Upper lobe of left lung (tissue), 4 donors: ENCODE measurements at regions not wholly inside any gene's neighbourhood (a gene's known extent, or its start where the extent isn't known, plus 50 kb on each side); places are given as distances from the start of the nearest gene placed in this dataset.

Experiments used
- POLR2A ChIP-seq, 4 donors: fragments of 450-650 bp; IDR thresholded peaks; one replicate each; pipeline ENCODE4 v1.5.1; 2016 to 2017; ENCODE audit warnings: antibody characterized with exemption in 4 of 4, mild to moderate bottlenecking in 2 of 4
- POLR2AphosphoS5 ChIP-seq, 2 donors: sonication (generic); formaldehyde crosslinking; IDR thresholded peaks; one replicate each; pipeline ENCODE4 v1.5.1; 2017; ENCODE audit warnings: antibody characterized with exemption in 2 of 2
- TF ChIP-seq, protein P1 (sequence below), 6 experiments: fragments of 450-650 bp in 4 of 6; fragments of 200-600 bp in 2 of 6; sonication (generic) in 2 of 6; IDR thresholded peaks; one replicate each; pipeline ENCODE4 v1.5.1; 2016 to 2019; ENCODE audit warnings: antibody characterized with exemption in 6 of 6

- TF ChIP-seq, protein P1, sequence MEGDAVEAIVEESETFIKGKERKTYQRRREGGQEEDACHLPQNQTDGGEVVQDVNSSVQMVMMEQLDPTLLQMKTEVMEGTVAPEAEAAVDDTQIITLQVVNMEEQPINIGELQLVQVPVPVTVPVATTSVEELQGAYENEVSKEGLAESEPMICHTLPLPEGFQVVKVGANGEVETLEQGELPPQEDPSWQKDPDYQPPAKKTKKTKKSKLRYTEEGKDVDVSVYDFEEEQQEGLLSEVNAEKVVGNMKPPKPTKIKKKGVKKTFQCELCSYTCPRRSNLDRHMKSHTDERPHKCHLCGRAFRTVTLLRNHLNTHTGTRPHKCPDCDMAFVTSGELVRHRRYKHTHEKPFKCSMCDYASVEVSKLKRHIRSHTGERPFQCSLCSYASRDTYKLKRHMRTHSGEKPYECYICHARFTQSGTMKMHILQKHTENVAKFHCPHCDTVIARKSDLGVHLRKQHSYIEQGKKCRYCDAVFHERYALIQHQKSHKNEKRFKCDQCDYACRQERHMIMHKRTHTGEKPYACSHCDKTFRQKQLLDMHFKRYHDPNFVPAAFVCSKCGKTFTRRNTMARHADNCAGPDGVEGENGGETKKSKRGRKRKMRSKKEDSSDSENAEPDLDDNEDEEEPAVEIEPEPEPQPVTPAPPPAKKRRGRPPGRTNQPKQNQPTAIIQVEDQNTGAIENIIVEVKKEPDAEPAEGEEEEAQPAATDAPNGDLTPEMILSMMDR (IDR thresholded peaks at IDR 0.05), result no peak
- TF ChIP-seq POLR2AphosphoS5 (IDR thresholded peaks at IDR 0.05) (no peak), POLR2A (IDR thresholded peaks at IDR 0.05) (no peak)
These were observed 337.8 kb downstream of the IRS2 start for GRCh38 chr13:109448629-109449028.
